ENCODE measurements at regions not wholly inside any gene's neighbourhood (a gene's known extent, or its start where the extent isn't known, plus 50 kb on each side); places are given as distances from the start of the nearest gene placed in this dataset.

DNA sequence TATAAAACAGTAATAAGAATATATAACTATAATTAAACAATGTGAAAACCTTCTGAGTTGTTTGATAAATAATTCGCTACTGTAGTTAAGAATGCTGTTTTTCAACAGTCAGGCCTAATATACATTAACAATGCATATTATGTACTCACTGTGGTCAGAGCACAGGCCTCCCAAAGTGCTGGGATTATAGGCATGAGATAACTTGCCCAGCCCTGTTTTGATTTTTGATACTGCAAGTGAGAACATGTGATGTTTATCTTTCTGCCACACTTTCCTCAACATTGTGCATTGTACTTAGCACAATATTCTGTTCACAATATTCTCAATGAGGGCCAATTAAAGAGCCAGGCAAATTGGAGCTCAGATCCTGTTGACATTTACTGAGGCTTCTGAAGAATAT, 274.5 kb upstream of the RARB start:
- H3K4me1 ChIP-seq, result peaks cover 11% of the 10 kb centered on the region; the same call in 1 of the 3 replicates

DNA sequence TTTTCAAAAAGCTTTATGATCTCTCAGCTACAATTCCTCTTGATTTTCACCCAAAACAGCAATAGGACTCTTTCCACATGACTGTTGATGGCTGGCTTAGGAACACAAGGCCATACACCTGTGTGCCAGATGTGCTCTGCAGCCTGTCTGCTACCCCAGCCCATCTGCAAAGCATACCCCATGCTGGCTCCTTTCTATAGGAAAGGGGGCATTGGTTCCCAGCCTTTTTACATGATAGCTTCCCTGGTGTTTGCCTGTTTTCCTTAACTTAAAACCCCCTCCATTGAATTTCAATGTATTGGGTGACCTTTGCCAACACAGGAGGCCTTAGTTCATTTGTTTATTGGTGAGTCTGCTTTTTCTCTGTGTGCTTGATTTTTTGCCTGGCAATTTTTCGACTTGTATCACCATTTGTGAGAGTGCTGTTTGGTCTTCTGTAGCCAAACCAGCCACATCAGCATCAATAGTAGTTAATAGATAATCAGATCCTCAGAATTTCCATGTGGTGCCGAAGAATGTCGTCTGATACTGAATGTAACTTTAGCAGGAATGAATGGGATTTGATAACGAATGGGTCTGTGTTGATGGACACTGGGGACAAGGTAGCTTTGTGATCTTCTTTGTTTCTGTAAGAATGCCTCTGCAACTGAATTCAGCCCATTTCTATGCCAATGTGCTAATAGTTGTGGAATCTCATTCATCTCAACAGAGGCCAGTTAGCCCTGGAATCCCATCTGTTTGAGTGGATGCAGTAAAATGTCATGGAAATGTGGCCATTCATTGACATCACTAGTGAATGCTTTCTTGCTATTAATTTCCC, 272.2 kb upstream of the RARB start:
- FAIRE-seq, result no peak
- CTCF ChIA-PET, result interaction anchor here (1.2 kb wide), 1 partner anchor 14 kb away, joined by 3 read pairs; no protein-coding TSS in a partner anchor
- no peak overlapping the region for H3K4me3 ChIP-seq
- TF ChIP-seq, protein P1, sequence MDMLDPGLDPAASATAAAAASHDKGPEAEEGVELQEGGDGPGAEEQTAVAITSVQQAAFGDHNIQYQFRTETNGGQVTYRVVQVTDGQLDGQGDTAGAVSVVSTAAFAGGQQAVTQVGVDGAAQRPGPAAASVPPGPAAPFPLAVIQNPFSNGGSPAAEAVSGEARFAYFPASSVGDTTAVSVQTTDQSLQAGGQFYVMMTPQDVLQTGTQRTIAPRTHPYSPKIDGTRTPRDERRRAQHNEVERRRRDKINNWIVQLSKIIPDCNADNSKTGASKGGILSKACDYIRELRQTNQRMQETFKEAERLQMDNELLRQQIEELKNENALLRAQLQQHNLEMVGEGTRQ (IDR thresholded peaks at IDR 0.05), result no peak
- no peak for TF ChIP-seq CHD2 (IDR thresholded peaks at IDR 0.05; ENCODE audit: low read length, partially characterized antibody)
- no peak for TF ChIP-seq BHLHE40 (IDR thresholded peaks at IDR 0.05; ENCODE audit: low read depth, low read length)
- no peak for TF ChIP-seq NFE2L2 (conservative IDR thresholded peaks at IDR 0.05; ENCODE audit: low read length)
- TF ChIP-seq FOSB (CRISPR knock-in tag; IDR thresholded peaks at IDR 0.05), result no peak
- no peak for TF ChIP-seq RCOR1 (IDR thresholded peaks at IDR 0.05; ENCODE audit: low read depth, low read length)
- TF ChIP-seq HOXB5 (CRISPR knock-in tag; IDR thresholded peaks at IDR 0.05), result no peak
- peak overlapping the region; percentile 30; the same call in 1 of the 3 replicates for H3K4me2 ChIP-seq
- peaks cover 11% of the 10 kb centered on the region; the same call in 1 of the 3 replicates for H3K4me1 ChIP-seq
- WGBS (ENCODE audit: missing lambda C conversion rate), result 46% methylated on average over 4 of the region's 4 CpGs
- no peaks in the 10 kb centered on the region for H3K9me3 ChIP-seq
- POLR2A ChIA-PET, result no interaction called here
- DNase-seq (ENCODE audit: low read depth in 1 of 2, low spot score in 1 of 2), result no peak
- no peak overlapping the region for H3K27ac ChIP-seq
- no peak; a peak in 1 of 6 replicates for ATAC-seq

More for the DNA sequence above, 274.5 kb upstream of the RARB start:
- FAIRE-seq (no peak), DNase-seq (ENCODE audit: low read depth in 1 of 2, low spot score in 1 of 2) (no peak), ATAC-seq (no peak)
- no peak overlapping the region for H3K4me3 ChIP-seq
- TF ChIP-seq, protein P2, sequence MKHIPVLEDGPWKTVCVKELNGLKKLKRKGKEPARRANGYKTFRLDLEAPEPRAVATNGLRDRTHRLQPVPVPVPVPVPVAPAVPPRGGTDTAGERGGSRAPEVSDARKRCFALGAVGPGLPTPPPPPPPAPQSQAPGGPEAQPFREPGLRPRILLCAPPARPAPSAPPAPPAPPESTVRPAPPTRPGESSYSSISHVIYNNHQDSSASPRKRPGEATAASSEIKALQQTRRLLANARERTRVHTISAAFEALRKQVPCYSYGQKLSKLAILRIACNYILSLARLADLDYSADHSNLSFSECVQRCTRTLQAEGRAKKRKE (CRISPR knock-in tag; IDR thresholded peaks at IDR 0.05; ENCODE audit: low read depth), result no peak
- TF ChIP-seq EP300 (IDR thresholded peaks at IDR 0.05), result no peak
- no peak for TF ChIP-seq MYC (IDR thresholded peaks at IDR 0.05; ENCODE audit: borderline replicate concordance, low read length)
- TF ChIP-seq CHD4 (IDR thresholded peaks at IDR 0.05; ENCODE audit: borderline replicate concordance), result no peak
- no peak for TF ChIP-seq HEYL (CRISPR knock-in tag; IDR thresholded peaks at IDR 0.05)
- TF ChIP-seq GATA3 (IDR thresholded peaks at IDR 0.05; ENCODE audit: borderline replicate concordance), result no peak
- TF ChIP-seq SREBF2 (IDR thresholded peaks at IDR 0.05), result no peak
- TF ChIP-seq NR3C1 (IDR thresholded peaks at IDR 0.05), result no peak
- no peak for TF ChIP-seq HOXA7 (CRISPR knock-in tag; IDR thresholded peaks at IDR 0.05)
- TF ChIP-seq RARB (CRISPR knock-in tag; IDR thresholded peaks at IDR 0.05), result no peak
- TF ChIP-seq, protein P3, sequence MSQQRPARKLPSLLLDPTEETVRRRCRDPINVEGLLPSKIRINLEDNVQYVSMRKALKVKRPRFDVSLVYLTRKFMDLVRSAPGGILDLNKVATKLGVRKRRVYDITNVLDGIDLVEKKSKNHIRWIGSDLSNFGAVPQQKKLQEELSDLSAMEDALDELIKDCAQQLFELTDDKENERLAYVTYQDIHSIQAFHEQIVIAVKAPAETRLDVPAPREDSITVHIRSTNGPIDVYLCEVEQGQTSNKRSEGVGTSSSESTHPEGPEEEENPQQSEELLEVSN (IDR thresholded peaks at IDR 0.05; ENCODE audit: borderline replicate concordance, low read depth), result no peak
- no peak for TF ChIP-seq CEBPB (IDR thresholded peaks at IDR 0.05)
- TF ChIP-seq FOXS1 (CRISPR knock-in tag; IDR thresholded peaks at IDR 0.05), result no peak
- no peak for TF ChIP-seq HOXB13 (CRISPR knock-in tag; IDR thresholded peaks at IDR 0.05; ENCODE audit: low read depth)
- TF ChIP-seq, protein P4, sequence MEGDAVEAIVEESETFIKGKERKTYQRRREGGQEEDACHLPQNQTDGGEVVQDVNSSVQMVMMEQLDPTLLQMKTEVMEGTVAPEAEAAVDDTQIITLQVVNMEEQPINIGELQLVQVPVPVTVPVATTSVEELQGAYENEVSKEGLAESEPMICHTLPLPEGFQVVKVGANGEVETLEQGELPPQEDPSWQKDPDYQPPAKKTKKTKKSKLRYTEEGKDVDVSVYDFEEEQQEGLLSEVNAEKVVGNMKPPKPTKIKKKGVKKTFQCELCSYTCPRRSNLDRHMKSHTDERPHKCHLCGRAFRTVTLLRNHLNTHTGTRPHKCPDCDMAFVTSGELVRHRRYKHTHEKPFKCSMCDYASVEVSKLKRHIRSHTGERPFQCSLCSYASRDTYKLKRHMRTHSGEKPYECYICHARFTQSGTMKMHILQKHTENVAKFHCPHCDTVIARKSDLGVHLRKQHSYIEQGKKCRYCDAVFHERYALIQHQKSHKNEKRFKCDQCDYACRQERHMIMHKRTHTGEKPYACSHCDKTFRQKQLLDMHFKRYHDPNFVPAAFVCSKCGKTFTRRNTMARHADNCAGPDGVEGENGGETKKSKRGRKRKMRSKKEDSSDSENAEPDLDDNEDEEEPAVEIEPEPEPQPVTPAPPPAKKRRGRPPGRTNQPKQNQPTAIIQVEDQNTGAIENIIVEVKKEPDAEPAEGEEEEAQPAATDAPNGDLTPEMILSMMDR (IDR thresholded peaks at IDR 0.05), result no peak
- TF ChIP-seq ZSCAN20 (CRISPR knock-in tag; IDR thresholded peaks at IDR 0.05), result no peak
- no peak for TF ChIP-seq POLR2AphosphoS2 (conservative IDR thresholded peaks at IDR 0.05; ENCODE audit: low read length)
- no peak for TF ChIP-seq CHD2 (IDR thresholded peaks at IDR 0.05; ENCODE audit: low read length, partially characterized antibody)
- TF ChIP-seq RNF2 (IDR thresholded peaks at IDR 0.05; ENCODE audit: borderline replicate concordance, low read depth), result no peak
- TF ChIP-seq, protein P5, sequence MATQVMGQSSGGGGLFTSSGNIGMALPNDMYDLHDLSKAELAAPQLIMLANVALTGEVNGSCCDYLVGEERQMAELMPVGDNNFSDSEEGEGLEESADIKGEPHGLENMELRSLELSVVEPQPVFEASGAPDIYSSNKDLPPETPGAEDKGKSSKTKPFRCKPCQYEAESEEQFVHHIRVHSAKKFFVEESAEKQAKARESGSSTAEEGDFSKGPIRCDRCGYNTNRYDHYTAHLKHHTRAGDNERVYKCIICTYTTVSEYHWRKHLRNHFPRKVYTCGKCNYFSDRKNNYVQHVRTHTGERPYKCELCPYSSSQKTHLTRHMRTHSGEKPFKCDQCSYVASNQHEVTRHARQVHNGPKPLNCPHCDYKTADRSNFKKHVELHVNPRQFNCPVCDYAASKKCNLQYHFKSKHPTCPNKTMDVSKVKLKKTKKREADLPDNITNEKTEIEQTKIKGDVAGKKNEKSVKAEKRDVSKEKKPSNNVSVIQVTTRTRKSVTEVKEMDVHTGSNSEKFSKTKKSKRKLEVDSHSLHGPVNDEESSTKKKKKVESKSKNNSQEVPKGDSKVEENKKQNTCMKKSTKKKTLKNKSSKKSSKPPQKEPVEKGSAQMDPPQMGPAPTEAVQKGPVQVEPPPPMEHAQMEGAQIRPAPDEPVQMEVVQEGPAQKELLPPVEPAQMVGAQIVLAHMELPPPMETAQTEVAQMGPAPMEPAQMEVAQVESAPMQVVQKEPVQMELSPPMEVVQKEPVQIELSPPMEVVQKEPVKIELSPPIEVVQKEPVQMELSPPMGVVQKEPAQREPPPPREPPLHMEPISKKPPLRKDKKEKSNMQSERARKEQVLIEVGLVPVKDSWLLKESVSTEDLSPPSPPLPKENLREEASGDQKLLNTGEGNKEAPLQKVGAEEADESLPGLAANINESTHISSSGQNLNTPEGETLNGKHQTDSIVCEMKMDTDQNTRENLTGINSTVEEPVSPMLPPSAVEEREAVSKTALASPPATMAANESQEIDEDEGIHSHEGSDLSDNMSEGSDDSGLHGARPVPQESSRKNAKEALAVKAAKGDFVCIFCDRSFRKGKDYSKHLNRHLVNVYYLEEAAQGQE (IDR thresholded peaks at IDR 0.05), result no peak
- ChIA-PET POLR2A (no interaction called here), CTCF (no interaction called here)
- WGBS (ENCODE audit: missing lambda C conversion rate), result 74% methylated on average over 1 of the region's 1 CpG
- no peaks in the 10 kb centered on the region for H3K9me3 ChIP-seq
- H3K4me2 ChIP-seq, result no peak overlapping the region
- H3K27ac ChIP-seq, result no peak overlapping the region
